ENCODE measurements at regions not wholly inside any gene's neighbourhood (a gene's known extent, or its start where the extent isn't known, plus 50 kb on each side); places are given as distances from the start of the nearest gene placed in this dataset.

- TF ChIP-seq CTCF (IDR thresholded peaks at IDR 0.05), result no peak
- TF ChIP-seq POLR2A (IDR thresholded peaks at IDR 0.05), result no peak
Measured at GRCh38 chr1:36737038-36737555, 254.4 kb upstream of the CSF3R start.

Data from esophagus squamous epithelium (tissue), 4 donors.